ENCODE measurements at regions not wholly inside any gene's neighbourhood (a gene's known extent, or its start where the extent isn't known, plus 50 kb on each side); places are given as distances from the start of the nearest gene placed in this dataset.

- Histone ChIP-seq H3K36me3 (no peaks in the 10 kb centered on the region), H3K4me3 (no peak overlapping the region), H3K27me3 (no peaks in the 10 kb centered on the region), H3K9me3 (no peaks in the 10 kb centered on the region), H3K27ac (no peak overlapping the region), H3K4me1 (no peaks in the 10 kb centered on the region)
- TF ChIP-seq CTCF (IDR thresholded peaks at IDR 0.05) = no peak
- DNase-seq (ENCODE audit: low spot score) = no peak
Measured at GRCh38 chr13:56352901-56353300, 787.8 kb upstream of the PRR20A start.

- no peak for TF ChIP-seq CTCF (IDR thresholded peaks at IDR 0.05)
- Histone ChIP-seq H3K4me1 (no peaks in the 10 kb centered on the region), H3K27me3 (no peaks in the 10 kb centered on the region), H3K9me3 (no peaks in the 10 kb centered on the region), H3K36me3 (no peaks in the 10 kb centered on the region), H3K27ac (no peak overlapping the region), H3K4me3 (no peak overlapping the region)
- DNase-seq (ENCODE audit: low spot score) = no peak
Measured at GRCh38 chr13:56356690-56357089, 784.0 kb upstream of the PRR20A start.

- Histone ChIP-seq H3K9me3 (no peaks in the 10 kb centered on the region), H3K27me3 (no peaks in the 10 kb centered on the region), H3K4me1 (no peaks in the 10 kb centered on the region), H3K27ac (no peak overlapping the region), H3K4me3 (no peak overlapping the region), H3K36me3 (no peaks in the 10 kb centered on the region)
- no peak for DNase-seq (ENCODE audit: low spot score)
- no peak for TF ChIP-seq CTCF (IDR thresholded peaks at IDR 0.05)
Measured at GRCh38 chr13:56378566-56378965, 762.2 kb upstream of the PRR20A start.

- Histone ChIP-seq H3K9me3 (peaks cover 0 to 6% of the 10 kb centered on the region in 2 donors), H3K4me1 (no peaks in the 10 kb centered on the region), H3K36me3 (no peaks in the 10 kb centered on the region), H3K27ac (no peak overlapping the region), H3K27me3 (no peaks in the 10 kb centered on the region), H3K4me3 (no peak overlapping the region)
- no peak for TF ChIP-seq CTCF (IDR thresholded peaks at IDR 0.05)
- no peak for DNase-seq (ENCODE audit: low spot score)
Measured at GRCh38 chr13:56393549-56393948, 747.2 kb upstream of the PRR20A start.

- TF ChIP-seq CTCF (IDR thresholded peaks at IDR 0.05) = no peak
- Histone ChIP-seq H3K9me3 (no peaks in the 10 kb centered on the region), H3K27me3 (no peaks in the 10 kb centered on the region), H3K4me3 (no peak overlapping the region), H3K36me3 (no peaks in the 10 kb centered on the region), H3K27ac (no peak overlapping the region), H3K4me1 (no peaks in the 10 kb centered on the region)
- no peak for DNase-seq (ENCODE audit: low spot score)
Measured at GRCh38 chr13:56396318-56396717, 744.4 kb upstream of the PRR20A start.

GRCh38 chr13:56400774-56401173, 739.9 kb upstream of the PRR20A start:
- H3K27ac ChIP-seq = no peak overlapping the region
- no peak for TF ChIP-seq CTCF (IDR thresholded peaks at IDR 0.05)
- DNase-seq (ENCODE audit: low spot score) = no peak
- no peaks in the 10 kb centered on the region for H3K36me3 ChIP-seq
- no peaks in the 10 kb centered on the region for H3K4me1 ChIP-seq
- no peaks in the 10 kb centered on the region for H3K9me3 ChIP-seq
- no peaks in the 10 kb centered on the region for H3K27me3 ChIP-seq
- H3K4me3 ChIP-seq = no peak overlapping the region

All from right atrium auricular region (tissue), 2 donors.